CD1c-positive myeloid dendritic cell (primary cell): ENCODE measurements at regions not wholly inside any gene's neighbourhood (a gene's known extent, or its start where the extent isn't known, plus 50 kb on each side); places are given as distances from the start of the nearest gene placed in this dataset.
"Not testable (repeated sequence)": the region's sequence is repeated elsewhere in the genome, so short reads cannot be mapped to it uniquely, and the experiment has no call there.

Experiments used
- DNase-seq: peaks from one replicate; pipeline ENCODE4 v3.0.0-alpha.2; 2016; ENCODE audit errors: extremely low spot score

DNA sequence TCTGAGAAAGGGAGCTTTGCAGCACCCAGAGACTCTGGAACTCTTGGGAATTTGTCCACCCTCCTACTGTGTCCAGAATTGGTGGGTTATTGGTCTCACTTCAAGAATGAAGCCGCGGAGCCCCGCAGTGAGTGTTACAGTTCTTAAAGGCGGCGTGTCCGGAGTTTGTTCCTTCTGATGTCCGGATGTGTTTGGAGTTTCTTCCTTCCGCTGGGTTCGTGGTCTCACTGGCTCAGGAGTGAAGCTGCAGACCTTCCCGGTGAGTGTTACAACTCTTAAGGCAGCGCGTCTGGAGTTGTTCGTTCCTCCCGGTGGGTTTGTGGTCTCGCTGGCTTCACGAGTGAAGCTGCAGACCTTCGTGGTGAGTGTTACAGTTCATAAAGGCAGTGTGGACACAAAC is 824.7 kb downstream of the LRRTM4 start:
- DNase-seq, result not testable (repeated sequence)

DNA sequence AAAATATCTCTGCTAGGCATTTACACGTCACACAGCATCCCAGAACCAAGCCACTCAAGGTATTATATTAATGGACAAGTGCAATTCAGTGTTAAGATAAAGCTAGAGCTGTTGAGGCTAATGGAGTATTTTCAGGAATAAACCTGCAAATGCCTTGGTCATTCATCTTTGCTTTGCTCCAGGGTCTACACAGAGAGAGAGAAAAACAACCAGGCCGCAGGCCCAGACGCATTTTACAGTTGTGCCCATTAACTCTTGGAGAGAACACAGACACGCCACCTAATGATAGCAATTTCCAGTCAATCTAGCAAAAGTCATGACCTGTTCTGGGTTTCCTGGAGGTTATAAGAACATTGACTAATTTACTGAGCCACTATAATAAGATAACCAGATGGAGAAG is 829.3 kb downstream of the LRRTM4 start:
- DNase-seq, result no peak

- no peak for DNase-seq
Observed at GRCh38 chr2:76688732-76689131, 833.4 kb downstream of the LRRTM4 start.

DNA sequence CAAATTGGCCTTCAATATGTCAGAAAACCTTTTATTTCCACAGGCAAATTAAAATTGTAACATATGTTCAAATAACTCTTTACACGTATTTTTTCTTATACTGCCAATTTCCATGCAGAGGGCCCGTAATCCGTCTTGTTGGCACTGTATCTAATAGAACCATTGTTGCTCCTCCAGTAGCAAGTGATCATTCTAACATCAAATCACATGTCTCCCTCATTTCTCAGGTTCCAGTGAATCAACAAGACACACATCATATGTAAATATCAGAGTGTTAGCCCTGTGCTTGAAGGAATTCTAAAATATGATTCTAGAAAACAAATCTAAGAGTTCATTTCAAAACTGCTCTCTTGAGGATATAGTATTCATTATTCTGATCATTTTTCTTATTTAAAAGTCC is 834.3 kb downstream of the LRRTM4 start:
- DNase-seq, result no peak

- no peak for DNase-seq
Observed at GRCh38 chr2:76684756-76685155, 837.4 kb downstream of the LRRTM4 start.

DNA sequence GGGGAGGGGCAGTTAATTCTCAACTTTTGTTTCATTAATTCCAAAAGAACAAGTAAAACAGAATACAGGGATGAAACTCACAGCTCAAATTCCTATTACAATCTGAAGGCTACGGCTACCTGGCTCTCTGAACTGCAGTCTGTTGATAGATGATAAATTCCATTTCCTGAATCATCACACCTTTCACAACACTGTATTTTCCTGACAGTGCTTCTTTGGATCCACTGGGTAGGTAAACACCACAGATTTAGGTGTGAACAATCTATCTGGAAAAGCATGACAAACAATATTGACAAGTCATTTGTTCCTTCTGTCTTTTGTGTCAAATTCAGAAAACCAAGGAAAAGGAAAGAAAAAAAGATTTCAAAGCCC is 843.2 kb downstream of the LRRTM4 start:
- no peak for DNase-seq

DNA sequence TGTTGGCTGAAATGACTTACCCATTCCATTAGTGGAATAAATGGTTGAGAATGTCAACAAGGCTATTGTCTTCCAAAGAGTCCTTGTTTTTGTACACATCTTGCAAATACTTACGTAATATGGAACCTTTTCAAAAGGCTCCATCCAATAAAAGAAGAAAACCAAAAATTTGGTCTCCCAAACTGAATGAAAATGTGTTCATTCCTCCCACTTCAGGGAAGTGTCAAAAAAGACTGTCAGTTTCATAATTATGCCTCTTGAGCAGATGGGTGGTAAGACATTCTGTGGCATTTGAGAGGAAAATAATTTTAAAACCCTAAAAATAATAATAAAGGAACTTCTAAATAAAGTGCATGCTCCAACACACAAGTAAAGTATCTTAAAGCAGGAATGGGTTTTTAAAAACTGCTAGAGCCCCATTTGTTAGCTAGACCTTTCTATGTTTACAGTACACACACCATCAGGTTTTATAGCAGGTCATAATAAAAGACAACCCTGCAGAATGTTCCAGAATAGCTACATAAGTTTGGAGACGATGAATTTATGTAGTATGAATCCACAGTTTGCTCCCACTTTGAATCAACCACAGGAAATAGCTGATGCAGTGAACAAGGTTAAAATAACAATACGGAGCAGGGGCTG is 843.7 kb downstream of the LRRTM4 start:
- DNase-seq, result no peak

DNA sequence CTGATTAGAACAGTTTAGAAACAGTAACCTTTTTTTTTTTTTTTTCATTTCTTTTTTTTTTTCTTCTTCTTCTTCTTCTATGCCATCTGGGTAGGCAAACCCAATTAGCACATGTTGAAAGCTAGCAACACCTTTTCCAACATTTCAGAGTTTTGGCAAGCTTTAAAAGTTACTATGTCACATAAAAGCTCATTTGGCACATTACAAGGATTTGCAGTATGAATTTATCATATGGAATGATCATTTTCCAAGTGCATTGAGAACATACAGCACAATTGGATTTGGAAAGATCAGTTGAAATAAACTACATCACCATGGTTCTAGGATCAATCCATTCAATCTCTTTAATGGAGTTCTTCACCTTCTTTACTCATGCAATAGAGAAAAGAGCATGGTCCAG is 847.0 kb downstream of the LRRTM4 start:
- no peak for DNase-seq

- no peak for DNase-seq
Observed at GRCh38 chr2:76672798-76673197, 849.4 kb downstream of the LRRTM4 start.

DNA sequence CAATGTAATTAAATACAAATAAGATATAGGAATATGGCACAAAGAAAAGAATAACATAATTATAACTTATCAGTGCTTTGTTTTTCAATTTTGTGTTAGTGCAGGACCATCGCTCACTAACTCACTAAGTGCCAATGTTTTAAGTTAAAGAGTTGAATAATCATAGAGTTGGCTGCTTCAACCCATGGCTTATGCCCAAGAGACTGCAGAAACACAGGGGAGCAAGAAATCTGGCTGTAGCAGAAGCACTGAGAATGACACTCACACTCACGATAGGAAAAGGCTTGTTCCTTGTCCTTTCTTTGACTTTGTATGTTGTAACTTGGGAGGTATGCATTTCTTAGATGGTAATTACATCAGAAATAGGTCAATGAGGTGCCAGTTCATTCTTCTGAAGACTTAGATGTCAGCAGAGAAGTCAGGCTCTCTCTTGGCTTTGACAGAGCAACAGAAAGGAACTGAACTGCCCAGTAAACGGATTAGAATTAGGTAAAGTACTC is 852.2 kb downstream of the LRRTM4 start:
- DNase-seq, result no peak

GRCh38 chr2:76668279-76668678 is 853.9 kb downstream of the LRRTM4 start:
- DNase-seq, result no peak

GRCh38 chr2:76667821-76668271 is 854.3 kb downstream of the LRRTM4 start:
- DNase-seq, result no peak

DNA sequence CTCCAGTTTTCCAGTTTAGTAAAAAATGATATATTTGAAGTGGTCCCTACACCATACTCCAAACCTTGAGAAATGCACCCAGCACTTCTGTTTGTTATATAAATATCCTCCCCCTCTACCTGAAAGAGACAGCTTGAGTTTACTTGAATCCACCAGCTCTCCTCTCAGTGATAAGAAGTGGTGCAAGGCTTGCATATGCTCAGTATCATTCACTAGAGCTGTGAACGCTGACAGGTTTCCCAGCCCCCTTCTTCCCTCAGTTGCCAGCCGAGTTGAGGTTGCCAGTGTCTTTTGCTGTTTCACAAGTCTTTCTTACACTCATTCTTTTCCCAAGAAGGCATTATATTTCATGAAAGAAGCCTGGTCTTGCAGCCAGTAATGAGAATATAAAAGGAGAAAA is 880.0 kb downstream of the LRRTM4 start:
- DNase-seq, result no peak

DNA sequence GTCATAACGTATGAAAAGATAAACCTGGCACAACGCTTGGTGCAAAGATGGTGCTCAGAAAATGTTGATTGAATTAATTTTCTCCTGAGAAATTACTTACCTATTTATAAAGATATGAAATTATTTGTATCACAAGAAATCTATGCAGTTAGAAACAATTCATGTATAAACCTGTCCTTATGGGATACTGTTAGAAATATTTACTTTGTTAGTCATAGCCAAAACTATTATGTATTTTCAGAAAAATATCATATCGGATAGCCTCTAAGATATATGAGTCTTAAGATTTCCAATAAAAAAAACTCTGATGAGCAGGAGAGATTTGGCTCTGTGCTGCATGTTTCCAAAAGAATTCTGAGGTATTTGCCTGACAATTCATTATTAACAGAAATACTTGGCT is 880.7 kb downstream of the LRRTM4 start:
- no peak for DNase-seq

GRCh38 chr2:76640905-76641304 is 881.3 kb downstream of the LRRTM4 start:
- DNase-seq, result no peak

DNA sequence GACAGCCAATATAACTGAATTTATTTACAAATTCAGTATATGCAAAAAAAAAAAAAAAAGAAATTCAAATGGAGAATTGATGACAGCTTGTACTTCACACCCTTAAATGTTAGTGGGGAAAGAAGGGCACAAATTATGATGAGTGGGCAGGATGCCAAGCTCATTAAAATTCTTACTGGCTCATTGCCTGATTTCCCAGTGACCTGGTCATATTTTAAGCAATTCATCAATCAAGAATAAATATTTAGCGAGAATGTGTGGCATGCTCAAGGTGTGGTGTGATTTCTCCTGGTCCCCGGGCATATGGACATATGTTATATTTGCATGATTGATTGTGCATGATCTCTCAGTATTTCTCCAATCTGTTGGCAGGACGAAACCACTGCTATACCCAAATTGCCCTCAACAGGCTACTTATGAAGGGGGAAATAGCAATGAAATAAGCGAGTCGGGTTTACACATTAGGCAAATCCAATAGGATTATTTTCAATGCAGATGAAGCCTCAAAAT is 883.0 kb downstream of the LRRTM4 start:
- no peak for DNase-seq

DNA sequence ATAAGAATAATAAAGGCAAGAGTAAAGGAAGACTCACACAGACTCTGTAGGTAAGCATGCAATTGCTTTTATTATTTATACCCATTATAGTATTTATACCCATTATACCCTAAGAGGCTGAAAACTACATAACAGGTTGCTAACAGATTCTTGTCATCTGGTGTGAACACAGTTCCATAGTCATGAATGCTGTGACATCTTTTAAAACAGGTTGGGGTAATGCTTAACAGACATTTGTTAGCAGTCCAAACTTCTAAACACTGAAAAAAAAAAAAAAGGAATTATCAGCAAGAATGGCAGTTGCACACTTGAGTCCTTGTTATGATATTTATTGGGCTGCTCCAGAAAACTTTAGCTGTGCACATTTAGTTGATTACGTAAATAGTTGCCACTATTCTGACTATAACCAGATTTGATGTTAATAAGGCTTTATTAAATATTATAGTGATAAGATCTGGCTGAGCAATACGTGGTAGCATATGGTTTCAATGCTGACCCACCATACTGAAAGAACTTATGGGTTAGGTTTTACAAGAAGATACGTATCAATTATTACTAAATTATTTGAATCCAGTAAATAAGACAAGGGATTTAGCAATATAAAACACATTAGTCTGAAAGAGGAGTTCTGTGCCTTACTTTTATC is 888.8 kb downstream of the LRRTM4 start:
- no peak for DNase-seq

DNA sequence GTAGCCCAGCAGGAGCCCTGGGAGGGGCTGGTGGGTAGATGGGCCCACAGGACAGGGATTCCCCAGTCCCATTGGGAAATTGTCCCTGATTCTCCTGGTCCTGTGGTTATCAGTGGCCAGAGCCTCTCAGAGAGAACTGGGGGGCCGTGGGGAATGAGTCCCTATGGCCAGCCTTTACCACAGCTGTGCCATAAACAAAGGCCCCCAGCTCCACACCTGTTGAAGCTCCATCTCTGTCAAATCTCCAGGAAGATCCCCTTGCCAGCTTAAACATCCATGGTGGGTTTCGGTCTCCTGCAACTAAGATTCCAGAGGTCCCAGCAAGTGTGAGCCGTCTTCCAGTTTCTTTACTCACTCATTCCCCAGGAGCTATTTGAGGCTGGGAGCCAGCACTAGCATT is 897.1 kb downstream of the LRRTM4 start:
- no peak for DNase-seq

DNA sequence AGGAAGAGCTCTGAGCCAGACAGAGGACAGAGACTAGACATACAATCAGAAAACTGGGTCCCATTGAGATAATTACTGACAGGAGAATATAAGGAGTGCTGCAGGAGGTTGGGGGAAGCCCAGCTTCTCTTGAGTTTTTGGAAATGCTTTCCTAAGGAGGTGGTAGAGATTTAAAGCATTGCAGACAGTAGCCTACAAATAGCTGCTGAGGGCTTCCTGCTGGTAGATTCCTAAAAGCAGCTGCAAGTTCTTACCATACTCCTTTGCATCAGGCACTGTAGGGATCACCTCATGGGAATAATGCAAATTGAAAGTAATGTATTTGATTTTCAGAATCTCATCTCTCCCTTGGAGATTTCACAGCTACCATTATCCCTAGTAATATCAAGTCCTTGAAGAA is 902.6 kb upstream of the GCFC2 start:
- DNase-seq, result no peak

DNA sequence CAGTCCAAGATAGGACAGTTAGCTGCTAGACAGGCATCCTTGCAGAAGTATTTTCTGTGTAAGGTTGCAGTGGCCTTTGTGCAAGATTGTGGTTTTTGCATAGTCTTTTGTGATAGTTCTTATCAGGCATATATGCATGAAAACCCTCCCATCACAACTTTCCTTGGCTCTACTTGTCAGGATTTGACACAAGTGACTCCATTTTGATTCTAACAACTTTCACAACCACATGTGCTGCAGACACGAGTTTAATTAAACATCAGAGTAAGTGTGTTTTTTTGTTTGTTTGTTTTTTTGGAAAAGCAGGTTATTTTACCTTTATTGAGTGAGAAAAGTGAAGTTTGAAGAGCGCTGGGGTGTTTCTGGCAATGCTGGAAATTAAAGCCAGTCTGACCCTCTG is 902.0 kb upstream of the GCFC2 start:
- no peak for DNase-seq

DNA sequence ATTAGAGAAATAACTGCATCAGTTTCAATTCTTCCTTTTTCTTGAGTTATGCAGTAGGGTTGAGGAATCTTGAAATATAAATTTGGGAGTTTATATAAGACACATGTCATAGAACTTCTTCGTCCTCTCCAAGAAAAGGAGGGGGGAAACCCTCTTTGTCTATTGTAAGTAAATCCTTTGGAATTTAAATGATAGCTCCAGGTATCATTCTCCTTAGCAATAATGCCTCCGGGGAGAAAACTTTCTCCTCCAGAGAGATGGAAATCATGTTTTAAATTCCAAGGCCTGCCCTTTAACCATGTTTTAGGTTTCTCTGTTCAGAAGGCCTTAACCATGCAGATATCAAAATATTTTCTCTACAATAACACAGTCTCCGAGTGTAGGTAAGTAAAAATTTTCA is 899.7 kb upstream of the GCFC2 start:
- no peak for DNase-seq

DNA sequence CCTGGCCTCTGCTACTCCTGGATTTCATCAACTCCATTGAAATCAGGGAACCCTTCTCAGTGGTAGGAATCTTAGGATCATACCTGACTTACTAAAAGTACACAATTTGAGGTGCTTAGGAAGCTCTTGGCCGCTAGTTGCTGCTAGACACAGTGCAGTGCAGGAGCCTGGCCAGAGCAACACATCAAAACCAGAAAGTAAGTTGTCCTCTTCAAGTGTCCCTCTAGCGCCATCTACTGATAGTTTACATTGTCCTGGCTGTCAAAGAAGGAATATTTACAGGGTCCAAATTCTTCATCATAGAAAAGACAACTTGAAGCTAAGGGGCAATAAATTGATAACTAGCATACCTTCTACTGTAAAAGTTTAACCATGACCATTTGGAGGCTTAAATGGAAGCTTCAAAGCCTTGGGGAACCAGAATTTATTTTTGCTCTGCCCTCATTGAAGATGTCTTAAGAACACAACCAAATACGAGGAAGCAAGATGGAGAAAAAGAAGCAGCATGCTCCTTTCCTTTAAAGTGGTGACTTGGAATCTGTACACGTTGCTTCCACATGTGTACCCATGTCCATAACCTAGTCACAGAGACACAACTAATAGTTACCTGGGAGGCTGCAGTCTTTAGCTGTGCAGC is 889.1 kb upstream of the GCFC2 start:
- DNase-seq, result peak; percentile 40

GRCh38 chr2:76584474-76584873 is 873.8 kb upstream of the GCFC2 start:
- DNase-seq, result no peak
